HG02763 (cell line): ENCODE measurements at regions not wholly inside any gene's neighbourhood (a gene's known extent, or its start where the extent isn't known, plus 50 kb on each side); places are given as distances from the start of the nearest gene placed in this dataset.

ENCODE experiments used
- ATAC-seq: cut with Tn5 transposase; IDR thresholded peaks from one replicate; pipeline ENCODE4 v1.9.1; 2021; ENCODE audit warnings: mild to moderate bottlenecking, moderate library complexity; ENCODE audit not compliant: unreplicated experiment

- no peak for ATAC-seq
Measured at GRCh38 chr2:118668431-118669424, 178.7 kb downstream of the EN1 start.

GRCh38 chr2:118667964-118668363 lies 179.5 kb downstream of the EN1 start:
- no peak for ATAC-seq

- no peak for ATAC-seq
Measured at GRCh38 chr2:118667348-118667747, 180.1 kb downstream of the EN1 start.

GRCh38 chr2:118665784-118666529 lies 181.5 kb downstream of the EN1 start:
- ATAC-seq, result no peak

GRCh38 chr2:118661179-118661578 lies 186.3 kb downstream of the EN1 start:
- no peak for ATAC-seq

DNA sequence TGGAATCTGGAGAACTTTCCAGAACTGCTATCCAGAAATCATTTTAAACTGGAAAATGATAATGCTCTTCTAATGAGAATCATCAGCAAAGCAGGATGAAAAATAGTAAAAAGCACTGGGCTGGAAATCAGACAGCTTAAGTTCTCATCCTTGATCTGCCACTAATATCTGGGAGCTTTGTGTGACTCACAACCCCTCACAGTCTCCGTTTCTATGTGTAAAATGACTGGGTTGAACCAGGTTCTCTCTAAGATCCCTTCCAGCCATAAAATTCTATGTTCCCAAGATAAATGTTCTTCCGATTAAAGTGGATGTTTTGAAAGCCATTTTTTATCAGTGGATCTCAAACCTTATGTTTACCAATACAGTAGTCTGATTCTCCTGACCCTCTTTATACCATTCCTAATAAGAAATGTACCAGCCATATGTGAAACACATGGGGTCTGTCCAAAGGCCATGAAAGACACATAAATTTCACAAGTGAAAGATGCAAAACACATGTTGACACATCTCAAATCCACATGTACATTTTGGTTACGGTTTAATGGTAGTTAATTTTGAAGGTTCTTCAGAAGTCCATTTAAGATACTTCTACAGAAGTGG lies 188.8 kb downstream of the EN1 start:
- no peak for ATAC-seq

DNA sequence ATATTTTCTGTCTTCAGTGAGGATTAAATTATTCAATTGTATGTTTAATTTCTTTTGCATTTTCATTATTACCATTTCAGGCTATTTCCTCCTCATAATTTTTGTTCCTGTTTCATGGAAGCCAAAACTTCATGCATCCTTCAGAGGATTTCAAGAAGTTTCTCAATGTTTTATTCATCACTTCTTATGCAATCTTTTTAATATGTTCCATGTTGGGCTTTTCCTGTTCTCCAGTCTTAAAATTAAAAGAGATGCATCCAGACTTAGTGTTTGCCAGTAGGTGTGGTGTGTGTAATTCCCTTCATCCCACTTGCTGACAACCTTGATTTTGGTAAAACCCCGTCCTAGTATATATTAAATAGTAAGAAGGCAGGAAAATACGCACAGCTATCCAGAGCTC lies 190.0 kb downstream of the EN1 start:
- no peak for ATAC-seq

DNA sequence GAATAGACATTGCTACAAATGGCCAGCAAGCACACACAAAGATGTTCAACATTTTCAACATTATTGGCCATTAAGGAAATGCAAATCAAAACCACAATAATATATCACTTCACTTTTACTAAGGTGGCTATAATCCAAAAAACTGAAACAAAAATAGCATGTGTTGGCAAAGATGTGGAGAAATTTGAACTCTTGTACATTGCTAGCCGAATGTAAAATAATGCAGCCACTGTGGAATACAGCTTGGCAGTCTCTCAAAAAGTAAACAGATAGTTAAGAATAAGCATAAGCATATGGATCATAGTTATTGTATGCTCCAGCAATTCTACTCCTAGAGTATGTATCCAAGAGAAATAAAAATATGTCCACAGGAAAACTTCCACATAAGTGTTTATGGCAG lies 192.5 kb downstream of the EN1 start:
- ATAC-seq, result no peak

DNA sequence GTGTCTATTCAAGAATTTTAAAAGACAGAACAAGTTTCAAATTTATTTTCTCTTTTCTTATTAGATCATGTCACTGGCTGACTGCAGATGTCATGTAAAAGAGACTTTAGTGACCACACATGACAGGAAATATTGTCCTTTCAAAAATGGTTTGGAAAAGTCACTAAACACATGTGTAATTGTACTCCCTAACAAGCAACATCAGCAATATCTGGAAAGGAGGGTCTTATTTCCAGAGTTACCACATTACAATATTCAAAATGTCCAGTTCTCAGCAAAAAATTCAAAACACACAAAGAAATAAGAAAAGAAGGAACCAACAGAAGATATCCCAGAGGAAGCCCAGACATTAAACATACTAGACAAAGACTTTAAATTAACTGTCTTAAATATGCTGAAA lies 197.1 kb downstream of the EN1 start:
- no peak for ATAC-seq

GRCh38 chr2:118645876-118646275 lies 201.6 kb downstream of the EN1 start:
- ATAC-seq, result no peak

DNA sequence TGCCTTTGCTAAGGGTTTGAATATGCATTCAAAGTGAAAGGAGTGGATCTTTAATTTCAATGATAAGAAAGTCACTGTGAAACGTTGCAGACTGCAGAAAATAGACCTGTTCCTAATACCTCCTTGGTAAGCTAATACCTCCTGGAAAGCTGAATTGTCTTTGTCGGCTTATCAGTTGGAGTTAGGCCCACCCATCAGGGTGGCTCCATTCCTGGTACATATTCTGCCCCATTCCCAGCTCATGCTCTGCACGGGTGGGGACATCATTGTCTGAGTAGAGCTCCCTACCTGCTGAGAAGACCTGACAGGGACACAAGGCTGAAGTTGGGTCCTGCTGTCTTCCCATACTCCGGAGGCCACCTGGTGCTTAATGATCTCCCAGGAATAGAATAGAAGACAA lies 203.3 kb downstream of the EN1 start:
- no peak for ATAC-seq

- ATAC-seq, result no peak
Measured at GRCh38 chr2:118643294-118643693, 204.2 kb downstream of the EN1 start.

GRCh38 chr2:118642501-118642900 lies 204.9 kb downstream of the EN1 start:
- no peak for ATAC-seq

DNA sequence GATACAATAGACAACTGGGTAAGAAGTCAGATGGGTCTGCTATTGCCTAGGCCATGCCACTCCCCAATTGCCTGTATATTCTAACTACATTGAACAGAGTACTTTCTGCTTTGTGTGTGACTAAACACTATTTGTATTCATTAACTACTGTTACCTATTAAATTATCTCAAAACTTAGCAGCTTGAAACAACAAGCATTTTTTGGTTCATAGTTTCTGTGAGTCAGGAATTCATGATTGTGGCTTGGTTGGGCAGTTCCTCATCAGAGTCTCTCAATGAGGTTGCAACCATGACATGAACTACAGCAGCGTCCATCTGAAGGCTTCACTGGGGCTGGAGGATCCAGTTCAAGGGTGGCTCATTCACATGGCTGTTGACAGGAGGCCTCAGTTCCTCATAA lies 205.7 kb downstream of the EN1 start:
- no peak for ATAC-seq

- no peak for ATAC-seq
Measured at GRCh38 chr2:118639371-118639770, 208.1 kb downstream of the EN1 start.

- no peak for ATAC-seq
Measured at GRCh38 chr2:118638453-118638852, 209.0 kb downstream of the EN1 start.

DNA sequence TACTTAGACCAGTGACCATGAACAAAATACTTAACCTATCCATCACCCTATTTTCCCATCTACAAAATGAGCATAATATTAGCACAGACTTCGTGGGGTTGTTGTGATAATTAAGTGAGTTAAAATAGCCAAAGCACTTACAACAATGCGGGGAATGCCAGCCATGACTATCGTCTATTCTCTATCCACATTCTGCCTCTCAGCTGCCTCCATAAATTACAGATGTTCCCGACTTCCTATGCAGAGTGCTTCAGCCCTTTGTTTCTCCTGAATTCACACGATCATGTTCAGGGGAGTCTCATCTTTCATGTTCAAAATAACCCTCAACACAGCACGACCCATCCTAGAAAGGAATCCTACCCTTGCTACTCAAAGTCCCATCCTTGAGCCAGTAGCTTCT lies 211.6 kb downstream of the EN1 start:
- no peak for ATAC-seq

DNA sequence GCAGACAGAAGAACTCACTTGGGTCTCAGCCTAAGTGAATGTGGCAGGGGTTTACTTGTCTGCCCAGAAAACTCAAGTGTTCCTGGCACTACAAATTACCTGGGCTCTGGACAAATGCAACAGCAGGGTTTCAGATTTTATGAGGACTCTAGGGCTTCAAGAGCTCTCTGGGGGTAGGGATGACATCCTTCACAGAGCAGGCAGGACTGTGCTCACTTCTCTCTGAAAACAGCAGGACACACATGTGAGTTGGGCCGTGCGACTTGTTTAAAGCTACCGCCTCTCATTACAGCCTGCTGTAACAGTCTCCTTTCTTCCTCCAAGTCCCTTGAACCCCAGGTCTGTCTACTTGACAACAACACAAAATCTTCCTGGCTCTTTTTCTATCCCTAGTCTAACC lies 212.6 kb downstream of the EN1 start:
- no peak for ATAC-seq

- ATAC-seq, result no peak
Measured at GRCh38 chr2:118633371-118634018, 214.0 kb downstream of the EN1 start.

GRCh38 chr2:118632921-118633320 lies 214.5 kb downstream of the EN1 start:
- ATAC-seq, result no peak

DNA sequence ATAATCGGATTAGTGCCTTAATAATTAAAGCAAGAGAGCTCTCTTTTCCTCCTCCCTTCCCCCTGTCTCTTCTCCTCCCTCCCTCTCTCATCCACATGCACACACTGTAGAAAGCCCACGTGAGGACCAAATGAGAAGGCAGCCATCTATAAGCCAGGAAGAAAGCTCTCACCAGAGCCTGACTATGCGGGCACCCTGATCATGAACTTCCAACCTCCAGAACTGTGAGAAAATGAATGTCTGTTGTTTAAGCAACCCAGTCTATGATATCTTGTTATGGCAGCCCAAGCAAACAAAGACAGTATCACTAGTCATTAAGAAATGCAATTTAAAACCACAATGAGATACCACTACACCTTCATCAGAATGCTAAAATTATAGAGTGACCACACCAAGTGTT lies 220.3 kb downstream of the EN1 start:
- no peak for ATAC-seq
